Urinary bladder (tissue), 3 donors: ENCODE measurements at regions not wholly inside any gene's neighbourhood (a gene's known extent, or its start where the extent isn't known, plus 50 kb on each side); places are given as distances from the start of the nearest gene placed in this dataset.

Source experiments
- DNase-seq: peaks from one replicate; pipeline ENCODE4 v3.0.0-alpha.2; 2015; ENCODE audit errors: extremely low spot score
- H3K27ac ChIP-seq: one replicate; pipeline ENCODE4 v1.5.1; 2013; ENCODE audit warnings: low read depth, mild to moderate bottlenecking, moderate library complexity
- H3K36me3 ChIP-seq: one replicate; pipeline ENCODE4 v1.6.1; 2013; ENCODE audit warnings: mild to moderate bottlenecking, moderate library complexity; ENCODE audit not compliant: insufficient read depth
- H3K4me1 ChIP-seq: one replicate; pipeline ENCODE4 v1.6.1; 2013; ENCODE audit warnings: mild to moderate bottlenecking, moderate library complexity; ENCODE audit not compliant: insufficient read depth
- H3K4me3 ChIP-seq: one replicate; pipeline ENCODE4 v1.5.1; 2013; ENCODE audit warnings: low read depth, low read length
- WGBS: extraction: QIAGEN DNeasy Blood & Tissue Kit; methylation state at CpG from one replicate; pipeline ENCODE4 v1.1.7; 2013; 5-methylcytosine and 5-hydroxymethylcytosine counted together
- donor health status: healthy with polysubstance abuse.
- donor health status: healthy.

GRCh38 chr12:97927977-97928376 lies 465.4 kb downstream of the RMST start:
- no peaks in the 10 kb centered on the region for H3K36me3 ChIP-seq
- 83% methylated on average over 6 of the region's 6 CpGs for WGBS
- no peaks in the 10 kb centered on the region for H3K4me1 ChIP-seq
- no peak for DNase-seq
- H3K27ac ChIP-seq = no peak overlapping the region
- H3K4me3 ChIP-seq = no peak overlapping the region

GRCh38 chr12:97936165-97936564 lies 473.6 kb downstream of the RMST start:
- no peak for DNase-seq
- Histone ChIP-seq H3K4me1 (no peaks in the 10 kb centered on the region), H3K36me3 (no peaks in the 10 kb centered on the region), H3K27ac (no peak overlapping the region), H3K4me3 (no peak overlapping the region)
- 71% methylated on average over 5 of the region's 5 CpGs for WGBS

GRCh38 chr12:97938031-97938430 lies 475.4 kb downstream of the RMST start:
- H3K27ac ChIP-seq = no peak overlapping the region
- no peaks in the 10 kb centered on the region for H3K36me3 ChIP-seq
- H3K4me1 ChIP-seq = no peaks in the 10 kb centered on the region
- no peak for DNase-seq
- no peak overlapping the region for H3K4me3 ChIP-seq

GRCh38 chr12:97939156-97939555 lies 476.6 kb downstream of the RMST start:
- 93% methylated on average over 1 of the region's 1 CpG for WGBS
- Histone ChIP-seq H3K36me3 (no peaks in the 10 kb centered on the region), H3K4me3 (no peak overlapping the region), H3K4me1 (no peaks in the 10 kb centered on the region), H3K27ac (no peak overlapping the region)
- no peak for DNase-seq

- Histone ChIP-seq H3K27ac (no peak overlapping the region), H3K36me3 (no peaks in the 10 kb centered on the region), H3K4me3 (no peak overlapping the region), H3K4me1 (no peaks in the 10 kb centered on the region)
- 48% methylated on average over 1 of the region's 1 CpG for WGBS
- no peak for DNase-seq
Observed at GRCh38 chr12:97940105-97940504, 477.5 kb downstream of the RMST start.

GRCh38 chr12:97940629-97941028 lies 478.0 kb downstream of the RMST start:
- DNase-seq = no peak
- H3K4me3 ChIP-seq = no peak overlapping the region
- H3K27ac ChIP-seq = no peak overlapping the region
- no peaks in the 10 kb centered on the region for H3K4me1 ChIP-seq
- WGBS = 42% methylated on average over 2 of the region's 2 CpGs
- H3K36me3 ChIP-seq = no peaks in the 10 kb centered on the region

- no peak overlapping the region for H3K27ac ChIP-seq
- WGBS = 94% methylated on average over 3 of the region's 3 CpGs
- H3K4me1 ChIP-seq = no peaks in the 10 kb centered on the region
- H3K36me3 ChIP-seq = no peaks in the 10 kb centered on the region
- no peak for DNase-seq
- H3K4me3 ChIP-seq = no peak overlapping the region
Observed at GRCh38 chr12:97941686-97942354, 479.2 kb downstream of the RMST start.

- no peaks in the 10 kb centered on the region for H3K36me3 ChIP-seq
- WGBS = 60% methylated on average over 1 of the region's 1 CpG
- H3K4me3 ChIP-seq = no peak overlapping the region
- DNase-seq = no peak
- no peak overlapping the region for H3K27ac ChIP-seq
- no peaks in the 10 kb centered on the region for H3K4me1 ChIP-seq
Observed at GRCh38 chr12:97943359-97943758, 480.8 kb downstream of the RMST start.

GRCh38 chr12:97944576-97944975 lies 482.0 kb downstream of the RMST start:
- no peaks in the 10 kb centered on the region for H3K4me1 ChIP-seq
- WGBS = 63% methylated on average over 2 of the region's 2 CpGs
- no peak overlapping the region for H3K27ac ChIP-seq
- no peak for DNase-seq
- no peak overlapping the region for H3K4me3 ChIP-seq
- no peaks in the 10 kb centered on the region for H3K36me3 ChIP-seq

- Histone ChIP-seq H3K36me3 (no peaks in the 10 kb centered on the region), H3K27ac (no peak overlapping the region), H3K4me3 (no peak overlapping the region), H3K4me1 (no peaks in the 10 kb centered on the region)
- WGBS = 89% methylated on average over 1 of the region's 1 CpG
- no peak for DNase-seq
Observed at GRCh38 chr12:97946701-97947100, 484.1 kb downstream of the RMST start.

- no peak overlapping the region for H3K4me3 ChIP-seq
- DNase-seq = no peak
- H3K36me3 ChIP-seq = no peaks in the 10 kb centered on the region
- no peak overlapping the region for H3K27ac ChIP-seq
- WGBS = 84% methylated on average over 2 of the region's 2 CpGs
- H3K4me1 ChIP-seq = no peaks in the 10 kb centered on the region
Observed at GRCh38 chr12:97948591-97948990, 486.0 kb downstream of the RMST start.

- no peak overlapping the region for H3K4me3 ChIP-seq
- no peak overlapping the region for H3K27ac ChIP-seq
- DNase-seq = no peak
- no peaks in the 10 kb centered on the region for H3K36me3 ChIP-seq
- no peaks in the 10 kb centered on the region for H3K4me1 ChIP-seq
Observed at GRCh38 chr12:97951239-97951638, 488.6 kb downstream of the RMST start.

- Histone ChIP-seq H3K27ac (no peak overlapping the region), H3K36me3 (no peaks in the 10 kb centered on the region), H3K4me3 (no peak overlapping the region), H3K4me1 (no peaks in the 10 kb centered on the region)
- DNase-seq = no peak
Observed at GRCh38 chr12:97951717-97952116, 489.1 kb downstream of the RMST start.

- H3K4me3 ChIP-seq = no peak overlapping the region
- H3K36me3 ChIP-seq = no peaks in the 10 kb centered on the region
- H3K27ac ChIP-seq = no peak overlapping the region
- no peaks in the 10 kb centered on the region for H3K4me1 ChIP-seq
- 85% methylated on average over 1 of the region's 1 CpG for WGBS
- DNase-seq = no peak
Observed at GRCh38 chr12:97957109-97957508, 494.5 kb downstream of the RMST start.

- 70% methylated on average over 3 of the region's 3 CpGs for WGBS
- DNase-seq = no peak
- H3K27ac ChIP-seq = no peak overlapping the region
Observed at GRCh38 chr12:97960225-97960624, 497.6 kb downstream of the RMST start.

More at GRCh38 chr12:97960225-97960624, 497.6 kb downstream of the RMST start:
- Histone ChIP-seq H3K4me1 (no peaks in the 10 kb centered on the region), H3K4me3 (no peak overlapping the region), H3K36me3 (no peaks in the 10 kb centered on the region)
